HG03175 (cell line): ENCODE measurements at regions not wholly inside any gene's neighbourhood (a gene's known extent, or its start where the extent isn't known, plus 50 kb on each side); places are given as distances from the start of the nearest gene placed in this dataset.
"Not testable (repeated sequence)": the region's sequence is repeated elsewhere in the genome, so short reads cannot be mapped to it uniquely, and the experiment has no call there.

ENCODE experiments used
- ATAC-seq: cut with Tn5 transposase; IDR thresholded peaks from one replicate; pipeline ENCODE4 v1.9.1; 2021; ENCODE audit warnings: mild to moderate bottlenecking, moderate library complexity; ENCODE audit not compliant: unreplicated experiment

DNA sequence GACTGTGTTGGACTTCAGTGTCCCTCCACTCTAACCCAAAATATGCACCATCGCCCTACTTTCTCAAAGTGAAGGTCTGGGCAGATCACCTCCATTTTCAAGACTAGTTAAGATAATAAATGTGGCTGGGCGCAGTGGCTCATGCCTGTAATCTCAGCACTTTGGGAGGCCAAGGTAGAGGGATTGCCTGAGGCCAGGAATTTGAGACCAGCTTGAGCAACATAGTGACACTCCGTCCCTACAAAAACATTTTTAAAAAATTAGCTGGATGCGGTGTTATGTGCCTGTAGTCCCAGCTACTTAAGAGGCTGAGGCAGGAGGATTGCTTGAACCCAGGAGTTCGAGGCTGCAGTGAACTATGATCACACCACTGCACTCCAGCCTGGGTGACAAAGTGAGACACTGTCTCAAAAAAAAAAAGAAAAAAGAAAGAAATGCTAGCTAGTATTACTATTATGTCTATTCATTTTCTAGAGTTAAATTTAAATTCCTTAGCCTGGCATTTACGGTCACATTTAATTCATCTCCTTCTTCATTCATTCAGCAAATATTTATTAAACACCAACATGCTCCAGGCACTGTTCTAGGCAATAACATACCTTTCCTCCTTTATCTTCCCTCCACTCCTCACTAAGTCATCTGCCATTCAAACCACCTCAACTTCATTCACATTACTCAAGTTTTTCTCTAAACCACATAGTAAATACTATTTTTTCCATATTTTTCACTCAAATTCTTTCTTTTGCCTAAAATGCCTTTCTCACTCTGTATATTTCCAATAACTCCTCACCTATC is 96.1 kb upstream of the XYLT1 start:
- ATAC-seq, result no peak

DNA sequence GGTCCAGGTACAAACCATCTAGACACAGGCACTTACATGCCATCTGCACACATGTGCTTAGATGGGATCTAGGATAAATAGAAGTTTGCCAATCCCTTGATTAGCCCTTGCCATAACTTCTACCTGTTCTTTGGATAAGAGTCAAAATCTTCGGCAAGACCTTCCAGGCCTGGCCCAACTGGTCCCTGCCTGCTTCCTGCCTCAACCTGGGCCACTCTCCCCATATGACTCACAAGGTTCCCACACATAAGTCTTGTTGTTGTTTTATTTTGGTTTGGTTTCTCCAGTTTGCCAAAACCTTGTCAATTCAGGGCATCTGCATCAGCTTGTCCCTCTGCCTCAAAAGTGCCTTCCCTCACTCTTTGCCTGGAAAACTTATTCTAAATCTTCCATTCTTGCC is 95.3 kb upstream of the XYLT1 start:
- ATAC-seq, result no peak

DNA sequence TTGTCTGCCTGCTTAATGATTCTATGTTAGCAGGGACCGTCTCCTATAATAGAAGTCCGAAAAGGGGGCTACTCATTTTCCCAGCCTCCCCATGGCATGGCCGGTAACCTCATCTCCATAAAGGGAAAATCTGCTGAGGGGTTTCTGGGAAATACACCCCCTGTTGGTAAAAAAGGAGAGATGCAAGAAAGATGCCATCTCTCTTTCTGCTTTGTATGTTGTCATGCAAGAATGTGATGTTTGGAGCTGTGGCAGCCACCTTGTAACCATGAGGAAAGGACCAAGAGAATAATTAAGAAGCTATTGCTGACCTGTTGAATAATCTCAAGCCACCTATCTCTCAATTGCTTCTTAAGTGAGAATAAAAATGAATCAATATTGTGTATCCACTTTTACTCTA is 94.8 kb upstream of the XYLT1 start:
- no peak for ATAC-seq

DNA sequence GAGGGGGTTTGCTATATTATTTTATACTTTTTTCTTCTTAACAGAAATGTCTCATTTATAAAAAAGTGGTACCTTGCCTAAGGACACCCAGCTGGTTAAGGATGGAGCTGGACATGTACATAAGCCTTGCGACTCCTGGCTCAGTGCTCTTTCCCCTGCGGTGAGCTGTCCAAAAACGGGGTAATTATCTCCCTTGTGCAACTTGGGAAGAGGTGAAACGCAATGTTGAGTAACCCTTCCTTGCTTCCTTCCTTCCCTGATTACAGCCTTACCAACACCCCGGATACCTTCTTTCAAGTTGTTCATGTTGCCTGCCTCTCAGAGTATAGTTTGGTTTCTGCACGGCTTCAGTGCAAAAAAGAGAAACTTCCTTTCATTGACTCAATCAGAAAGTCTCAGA is 94.1 kb upstream of the XYLT1 start:
- no peak for ATAC-seq

DNA sequence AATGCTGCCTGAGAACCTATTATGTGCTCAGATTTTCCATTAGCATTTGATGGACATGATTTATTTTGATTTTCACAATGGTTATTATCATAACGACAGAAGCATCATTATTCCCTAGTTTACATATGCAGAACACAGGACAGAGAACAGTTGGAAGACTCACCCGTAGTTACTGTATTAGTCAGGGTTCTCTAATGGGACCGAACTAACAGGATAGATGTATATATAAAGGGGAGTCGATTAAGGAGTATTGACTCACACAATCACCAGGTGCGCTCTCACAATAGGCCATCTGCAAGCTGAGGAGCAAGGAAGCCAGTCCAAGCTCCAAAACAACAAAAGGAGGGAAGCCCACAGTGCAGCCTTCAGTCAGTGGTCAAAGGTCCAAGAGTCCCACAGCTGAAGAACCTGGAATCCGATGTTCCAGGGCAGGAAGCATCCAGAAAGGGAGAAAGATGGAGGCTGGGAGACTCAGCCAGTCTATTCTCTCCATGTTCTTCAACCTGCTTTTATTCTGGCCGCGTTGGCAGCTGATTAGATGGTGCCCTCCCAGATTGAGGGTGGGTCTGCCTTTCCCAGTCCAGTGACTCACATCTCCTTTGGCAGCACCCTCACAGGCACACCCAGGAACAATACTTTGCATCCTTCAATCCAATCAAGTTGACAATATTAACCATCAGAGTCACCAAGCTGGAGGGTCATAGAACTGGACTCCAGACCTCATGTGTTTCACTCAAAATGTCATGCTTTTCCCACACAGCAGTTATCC is 92.7 kb upstream of the XYLT1 start:
- ATAC-seq, result no peak

DNA sequence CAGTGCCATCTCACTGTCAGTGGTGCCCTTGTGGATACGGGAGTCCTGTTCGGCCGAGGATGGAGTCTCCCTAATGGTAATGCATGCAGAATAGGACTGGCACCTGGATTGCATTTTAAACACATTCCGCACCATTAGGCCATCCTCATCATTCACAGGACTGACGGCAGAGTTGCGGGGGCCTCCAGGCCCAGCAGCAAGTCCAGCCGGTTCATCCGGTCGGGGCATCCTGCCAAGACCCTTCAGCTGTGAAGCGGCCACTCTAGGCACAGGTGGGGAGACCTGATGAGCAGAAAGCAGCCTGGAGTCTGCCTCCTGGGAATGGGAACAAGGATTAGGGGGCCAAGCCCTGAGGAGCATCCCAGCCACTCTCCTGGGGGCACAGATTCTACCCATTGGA is 90.3 kb upstream of the XYLT1 start:
- ATAC-seq, result no peak

DNA sequence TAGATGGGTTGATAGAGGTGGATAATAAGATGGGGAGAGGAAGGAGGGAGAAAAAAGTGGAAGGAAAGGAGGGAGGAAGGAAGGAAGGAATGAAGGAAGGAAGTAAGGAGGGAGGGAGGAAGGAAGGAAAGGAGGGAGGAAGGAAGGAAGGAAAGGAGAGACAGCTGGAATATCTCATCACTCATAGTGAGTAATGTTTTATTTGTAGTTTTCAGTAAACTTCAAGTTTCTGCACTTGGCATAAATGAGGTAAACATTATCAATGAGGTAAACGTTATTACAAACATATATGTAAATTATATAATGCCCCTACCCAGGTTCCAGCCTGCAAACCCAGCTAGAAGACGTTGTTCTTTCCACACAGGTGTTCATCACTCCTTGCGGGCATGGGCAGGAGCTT is 89.8 kb upstream of the XYLT1 start:
- ATAC-seq, result no peak

DNA sequence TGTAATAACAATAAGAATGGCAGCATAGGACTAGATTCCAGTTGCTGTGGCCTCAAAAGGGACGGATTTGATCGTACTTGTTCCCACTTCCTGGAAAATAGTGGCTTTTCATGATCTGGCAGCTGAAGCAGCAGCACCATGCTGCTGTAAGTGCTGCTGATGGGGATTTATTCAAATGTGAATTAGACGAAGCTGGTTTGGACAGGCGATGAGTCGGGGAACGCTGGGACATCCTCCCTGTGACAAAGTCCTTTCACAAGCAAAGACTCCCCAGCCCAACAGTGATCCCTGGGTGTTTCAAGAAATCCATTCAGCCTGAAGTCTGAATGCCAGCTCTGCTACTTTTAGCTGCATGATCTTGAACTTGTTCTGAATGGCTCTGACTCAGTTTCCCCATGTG is 88.6 kb upstream of the XYLT1 start:
- no peak for ATAC-seq

DNA sequence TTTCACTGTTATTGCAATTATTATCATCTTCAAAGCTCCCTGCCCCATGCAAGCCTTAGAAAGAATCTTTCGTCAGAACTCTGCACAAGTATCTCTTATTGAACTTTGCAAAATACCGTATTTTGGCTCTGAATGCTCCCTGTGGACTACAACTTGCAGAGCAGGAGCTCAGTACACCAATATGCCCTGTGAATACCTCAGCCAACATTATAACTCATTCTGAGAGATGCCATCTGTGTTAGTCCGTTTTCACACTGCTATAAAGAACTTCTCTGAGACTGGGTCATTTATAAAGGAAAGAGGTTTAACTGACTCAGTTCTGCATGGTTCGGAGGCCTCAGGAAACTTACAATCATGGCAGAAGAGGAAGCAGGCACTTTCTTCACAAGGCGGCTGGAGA is 87.2 kb upstream of the XYLT1 start:
- ATAC-seq, result no peak

DNA sequence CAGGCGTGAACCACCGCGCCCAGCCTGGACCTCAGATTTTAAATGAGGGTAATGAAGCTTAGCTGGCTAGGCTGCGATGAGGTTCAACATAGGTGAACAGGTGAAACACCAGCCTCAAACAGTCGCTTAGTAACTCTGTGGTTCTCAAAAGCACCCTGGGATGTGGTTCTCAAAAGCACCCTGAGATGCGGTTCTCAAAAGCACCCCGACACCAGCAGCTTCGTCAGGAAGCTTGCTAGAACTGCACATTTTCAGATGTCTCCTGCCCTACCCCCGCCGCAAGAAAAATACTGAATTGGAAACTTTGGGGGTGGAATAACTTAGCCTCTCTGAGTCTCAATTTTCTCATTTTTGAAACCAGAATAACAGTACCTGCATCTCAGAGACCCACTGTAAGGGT is 86.7 kb upstream of the XYLT1 start:
- no peak for ATAC-seq

DNA sequence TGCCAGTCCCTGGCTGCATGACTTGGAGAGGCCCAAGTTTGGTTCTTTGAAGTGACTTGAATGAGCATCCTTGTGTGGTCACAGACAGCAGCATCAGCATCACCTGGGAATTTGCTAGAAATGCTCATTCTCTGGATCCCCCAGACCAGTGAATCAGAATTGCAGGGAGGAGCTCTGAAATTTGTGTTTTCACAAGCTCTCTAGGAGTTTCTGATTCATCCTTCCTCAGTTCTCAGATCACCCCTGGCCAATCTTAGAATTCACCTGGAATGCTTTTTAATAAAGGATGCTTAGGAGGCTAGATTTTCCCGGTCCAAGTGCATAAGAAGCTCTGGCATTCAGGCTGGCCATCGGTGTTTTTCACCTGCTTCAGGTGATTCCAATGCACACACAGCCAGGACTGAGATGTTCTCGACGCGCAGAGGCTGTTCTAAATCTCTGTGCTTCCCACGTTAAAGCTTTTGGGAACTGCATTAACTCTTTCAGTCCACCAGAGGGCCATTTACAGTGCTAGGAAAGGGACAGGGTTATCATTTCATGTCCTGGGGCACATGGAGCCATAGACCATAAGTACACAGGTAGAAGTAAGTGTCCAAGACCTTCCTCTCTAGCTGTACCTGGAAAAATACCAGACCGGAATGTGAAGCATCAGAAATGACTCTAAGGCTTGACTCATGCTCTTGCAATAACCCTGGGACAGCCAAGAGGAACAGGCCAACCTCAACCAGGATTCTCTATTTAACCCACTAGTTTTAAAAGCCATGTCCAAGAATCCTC is 85.7 kb upstream of the XYLT1 start:
- ATAC-seq, result no peak

DNA sequence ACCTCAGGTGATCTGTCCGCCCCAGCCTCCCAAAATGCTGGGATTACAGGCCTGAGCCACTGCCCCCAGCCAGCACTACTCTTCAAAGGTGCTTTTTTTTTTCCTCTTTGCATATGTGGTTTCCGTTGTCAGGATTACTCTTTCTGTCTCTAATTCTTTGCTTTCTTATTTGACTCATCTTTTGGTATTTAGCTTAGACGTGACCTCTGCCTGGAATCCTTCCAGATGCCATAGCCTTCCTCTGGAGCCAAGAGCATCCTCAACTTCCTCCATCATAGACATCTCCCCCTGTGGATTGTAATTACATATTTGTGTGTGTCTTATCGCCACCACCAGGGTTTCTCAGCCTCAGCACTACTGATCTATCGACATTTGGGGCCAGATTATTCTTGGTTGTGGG is 84.4 kb upstream of the XYLT1 start:
- ATAC-seq, result no peak

DNA sequence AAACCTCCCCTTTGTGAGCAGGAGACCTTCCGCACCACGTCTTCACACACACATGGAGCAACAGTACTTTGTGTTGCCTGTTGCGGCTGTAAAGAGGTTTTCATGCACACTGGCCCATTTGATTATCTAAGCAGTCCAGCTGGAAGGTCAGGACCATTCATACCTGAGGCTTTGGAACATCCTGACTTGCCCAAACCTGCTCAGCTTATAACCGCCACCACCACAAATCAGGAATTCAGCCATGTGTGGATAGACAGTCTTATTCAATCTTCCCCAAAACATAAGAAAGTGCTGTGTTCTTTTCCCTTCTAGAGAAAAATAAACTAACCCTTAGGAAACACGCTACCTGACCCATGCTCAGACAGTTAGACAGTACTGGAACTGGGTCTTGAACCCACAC is 81.6 kb upstream of the XYLT1 start:
- ATAC-seq, result no peak

DNA sequence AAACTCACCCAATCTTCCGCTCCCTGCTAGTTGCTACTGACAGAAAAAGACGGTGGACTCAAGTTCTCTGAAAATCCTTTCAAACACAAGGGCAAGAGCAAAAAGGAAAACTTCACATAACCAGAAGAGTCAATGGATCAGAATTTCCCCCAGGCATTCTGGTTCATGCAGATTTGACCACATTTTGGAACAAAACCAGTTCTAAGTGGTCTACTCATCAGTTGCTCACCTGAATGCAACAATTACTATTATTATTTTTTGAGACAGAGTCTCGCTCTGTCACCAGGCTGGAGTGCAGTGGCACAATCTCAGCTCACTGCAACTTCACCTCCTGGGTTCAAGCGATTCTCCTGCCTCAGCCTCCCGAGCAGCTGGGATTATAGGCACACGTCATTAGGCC is 80.9 kb upstream of the XYLT1 start:
- not testable (repeated sequence) for ATAC-seq

DNA sequence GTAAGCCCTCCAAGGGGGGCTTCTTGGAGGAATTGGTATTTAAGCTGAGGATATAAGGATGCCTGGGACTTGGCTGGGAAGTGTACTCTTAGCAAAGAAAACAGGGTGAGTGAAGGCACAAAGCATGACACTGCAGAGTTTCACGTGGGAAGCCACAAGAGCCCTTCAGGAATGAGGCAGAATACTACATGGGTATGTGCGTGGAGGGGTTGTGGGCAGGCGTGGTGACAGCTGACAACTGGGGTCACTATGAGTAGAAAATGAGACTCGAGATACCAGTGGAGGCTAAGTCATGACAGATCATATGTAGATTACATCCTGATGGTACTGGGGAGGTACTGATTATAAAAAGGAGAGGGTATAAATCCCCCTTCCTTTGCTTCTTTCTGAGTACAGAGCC is 78.1 kb upstream of the XYLT1 start:
- ATAC-seq, result no peak

DNA sequence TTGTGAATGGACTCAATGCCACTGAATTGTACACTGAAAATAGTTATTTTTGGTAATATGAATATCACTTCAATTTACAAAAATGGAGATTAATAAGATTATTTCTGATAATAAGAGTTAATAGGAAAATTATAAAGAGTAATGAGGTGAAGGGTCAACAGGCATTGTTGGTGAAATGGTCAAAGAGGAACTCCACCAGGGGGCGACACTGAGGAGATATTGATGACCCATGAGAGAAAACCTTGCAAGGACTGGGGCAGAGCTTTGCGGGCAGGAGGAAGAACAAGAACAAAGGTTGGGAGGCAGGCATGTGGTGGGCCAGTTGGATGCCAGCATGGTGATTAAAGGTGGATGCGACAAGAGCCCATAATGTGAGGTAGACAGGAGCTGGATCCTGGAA is 74.0 kb upstream of the XYLT1 start:
- ATAC-seq, result no peak

DNA sequence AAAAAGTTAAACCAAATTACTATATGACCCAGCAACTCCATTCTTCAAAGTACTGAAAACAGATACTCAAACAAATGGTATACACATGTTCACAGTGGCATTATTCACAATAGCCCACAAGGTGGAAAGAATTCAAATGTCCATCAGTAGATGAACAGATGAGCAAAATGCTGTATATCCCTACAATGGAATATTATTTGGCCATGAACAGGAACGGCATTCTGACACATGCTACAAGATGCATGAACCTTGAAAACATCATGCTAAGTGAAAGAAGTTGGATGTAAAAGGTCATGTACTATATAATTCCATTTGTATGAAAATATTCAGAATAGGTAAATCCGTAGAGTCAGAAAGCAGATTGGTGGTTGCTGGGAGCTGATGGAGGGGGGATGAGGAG is 73.5 kb upstream of the XYLT1 start:
- ATAC-seq, result no peak

DNA sequence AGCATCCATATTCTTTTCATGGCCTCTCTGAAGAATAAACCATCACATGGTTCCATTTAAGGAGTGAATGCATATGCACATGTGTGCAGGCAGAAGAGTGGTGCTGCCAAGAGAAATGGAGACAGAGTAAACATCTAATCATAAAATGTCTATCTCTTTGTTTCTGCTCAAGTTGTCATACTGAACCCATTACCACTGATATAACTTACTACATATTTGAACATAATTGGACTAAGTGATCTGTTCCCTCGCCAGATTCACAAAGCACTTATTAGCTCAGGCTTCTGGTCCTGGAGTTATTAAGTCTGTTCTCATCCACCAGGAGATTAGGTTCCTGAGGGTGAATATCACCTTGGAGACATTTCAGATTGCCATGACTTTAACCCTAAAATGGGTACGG is 72.3 kb upstream of the XYLT1 start:
- ATAC-seq, result no peak

DNA sequence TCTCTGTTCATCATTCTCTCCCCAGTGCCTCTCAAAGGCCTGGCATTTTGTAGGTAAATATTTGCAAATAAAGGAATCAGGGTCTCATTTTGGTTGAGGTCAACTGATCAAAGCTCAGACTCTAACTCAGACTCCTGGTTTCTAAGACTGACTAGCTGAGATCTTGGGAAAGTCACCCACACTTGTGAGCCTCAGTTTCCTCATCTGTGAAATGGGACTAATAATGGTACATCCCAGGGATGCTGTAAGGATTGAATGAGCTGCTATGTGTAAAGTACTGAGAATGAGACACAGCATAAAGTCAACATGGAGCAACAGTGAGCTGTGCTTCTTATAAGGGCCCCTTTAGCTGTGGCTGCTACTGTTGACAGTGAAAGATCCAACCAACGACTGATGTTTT is 70.6 kb upstream of the XYLT1 start:
- ATAC-seq, result no peak

DNA sequence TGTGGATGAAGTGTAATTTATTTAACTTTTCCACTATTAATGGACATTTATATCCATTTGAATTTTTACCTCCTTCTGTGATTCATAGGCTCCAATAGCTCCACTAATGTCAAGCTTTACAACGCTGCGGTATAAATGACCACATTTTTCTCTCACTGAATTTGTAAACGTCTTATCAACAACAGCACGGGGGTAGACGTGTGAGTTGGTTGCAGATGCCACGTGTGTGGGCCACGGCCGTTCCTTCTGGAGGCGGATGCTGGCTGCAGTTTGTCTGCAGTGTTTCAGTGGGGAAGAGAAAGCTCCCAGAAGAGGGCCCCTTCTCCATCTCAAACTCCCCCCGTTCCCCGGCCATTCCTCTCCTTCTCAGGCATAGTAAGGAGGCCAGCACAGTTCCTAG is 68.2 kb upstream of the XYLT1 start:
- ATAC-seq, result no peak

DNA sequence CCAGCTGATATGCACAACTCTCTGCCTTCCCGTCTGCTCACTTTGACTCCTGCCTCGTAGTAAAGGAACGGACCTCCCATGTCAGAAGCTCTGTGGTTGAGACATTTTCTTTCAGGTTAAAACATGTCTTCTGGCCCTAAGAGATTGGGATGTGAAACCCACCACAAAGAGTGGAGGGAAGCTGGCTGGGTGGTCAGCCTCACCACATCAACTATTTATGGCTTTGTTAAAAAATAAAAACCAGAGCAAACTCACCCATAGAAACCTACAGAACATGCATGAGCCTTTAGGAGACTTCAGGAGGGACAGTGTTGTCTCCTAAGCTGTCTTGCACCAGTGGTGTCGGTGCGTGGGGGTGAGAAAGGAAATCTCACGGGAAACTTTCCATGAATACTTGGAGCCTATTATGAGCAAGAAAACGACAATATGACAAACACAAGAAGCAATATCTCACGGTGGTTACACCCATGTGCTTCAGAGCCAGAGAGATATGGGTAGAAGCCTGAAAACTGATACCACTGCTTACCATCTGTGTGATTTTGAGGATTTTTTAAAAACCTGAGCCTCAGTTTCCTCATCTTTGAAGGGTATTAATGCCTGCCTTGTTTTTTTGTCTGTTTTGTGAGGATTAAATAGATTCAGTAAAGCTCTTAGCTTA is 61.7 kb upstream of the XYLT1 start:
- no peak for ATAC-seq
